H1 (cell line): ENCODE measurements at regions not wholly inside any gene's neighbourhood (a gene's known extent, or its start where the extent isn't known, plus 50 kb on each side); places are given as distances from the start of the nearest gene placed in this dataset.

Experiments
- CTCF ChIA-PET: fragments of 300-600 bp; sonication (Branson Sonifier 250); formaldehyde crosslinking; loops from one replicate; lab custom pipeline; 2021; ENCODE audit not compliant: partially characterized antibody; lab: Charles Lee
- POLR2A ChIA-PET: fragments of 300-600 bp; sonication (Branson Sonifier 250); formaldehyde crosslinking; loops from one replicate; lab custom pipeline; 2021; ENCODE audit warnings: inconsistent platforms; ENCODE audit not compliant: partially characterized antibody; lab: Charles Lee
- DNase-seq, 2 experiments: peaks; one replicate each; pipeline versions ENCODE4 v3.0.0 to v3.0.0-alpha.2; 2010 to 2022; ENCODE audit warnings: low spot score in 2 of 2, low read depth in 1 of 2, mixed read lengths in 1 of 2
- FAIRE-seq: peaks from 2 replicates; lab custom pipeline; 2011; peaks lifted over from hg19 to GRCh38; lab: Jason Lieb, UNC
- H2AFZ ChIP-seq: 2 replicates; pipeline ENCODE4 v1.8.1; 2012; ENCODE audit warnings: low read length, inconsistent platforms
- H2AK5ac ChIP-seq: 2 replicates; pipeline ENCODE4 v1.6.1; 2013; ENCODE audit warnings: low read depth, low read length
- H2BK120ac ChIP-seq: replicated peaks from 2 replicates; pipeline ENCODE3; 2013; ENCODE audit warnings: low read depth, low read length, inconsistent platforms
- H2BK12ac ChIP-seq: 2 replicates; pipeline ENCODE4 v1.6.1; 2013; ENCODE audit warnings: low read depth, low read length
- H2BK15ac ChIP-seq: 2 replicates; pipeline ENCODE4 v1.6.1; 2013; ENCODE audit warnings: low read length
- H2BK20ac ChIP-seq: 2 replicates; pipeline ENCODE4 v1.6.1; 2013; ENCODE audit warnings: low read length
- H2BK5ac ChIP-seq: 2 replicates; pipeline ENCODE4 v1.6.1; 2013; ENCODE audit warnings: low read depth, low read length
- H3K14ac ChIP-seq: 2 replicates; pipeline ENCODE4 v1.6.1; 2013; ENCODE audit warnings: inconsistent platforms; ENCODE audit not compliant: insufficient read length
- H3K18ac ChIP-seq: 2 replicates; pipeline ENCODE4 v1.6.1; 2013; ENCODE audit warnings: low read length; ENCODE audit errors: extremely low read depth
- H3K23ac ChIP-seq: 2 replicates; pipeline ENCODE4 v1.6.1; 2013; ENCODE audit warnings: inconsistent platforms; ENCODE audit not compliant: insufficient read length
- H3K23me2 ChIP-seq: 2 replicates; pipeline ENCODE4 v1.6.1; 2013; ENCODE audit warnings: low read depth, low read length
- H3K27ac ChIP-seq: 2 replicates; pipeline ENCODE4 v1.6.1; 2011; ENCODE audit warnings: low read depth, low read length, inconsistent platforms
- H3K27me3 ChIP-seq, 4 experiments: replicated peaks in 1 of 4; 1 replicate in 1 of 4; 2 replicates in 3 of 4; pipeline versions ENCODE4 v1.6.1 to v1.8.1; 2011 to 2013; ENCODE audit warnings: low read length in 3 of 4, mild to moderate bottlenecking in 3 of 4, inconsistent platforms in 2 of 4, mixed read lengths in 2 of 4, moderate library complexity in 1 of 4; ENCODE audit not compliant: control insufficient read depth in 3 of 4, insufficient read depth in 3 of 4; ENCODE audit errors: extremely low read depth in 1 of 4
- H3K36me3 ChIP-seq, 4 experiments: 2 replicates each; pipeline versions ENCODE4 v1.6.1 to v1.8.1; 2011 to 2013; ENCODE audit warnings: mild to moderate bottlenecking in 4 of 4, low read length in 3 of 4, moderate library complexity in 2 of 4, control low read depth in 1 of 4, inconsistent platforms in 1 of 4; ENCODE audit not compliant: insufficient read depth in 4 of 4, control insufficient read depth in 2 of 4
- H3K4ac ChIP-seq: replicated peaks from 2 replicates; pipeline ENCODE3; 2013; ENCODE audit warnings: low read length, low read depth, mixed read lengths, inconsistent platforms; ENCODE audit not compliant: insufficient read length
- H3K4me1 ChIP-seq, 4 experiments: replicated peaks in 1 of 4; 1 replicate in 1 of 4; 2 replicates in 3 of 4; pipeline versions ENCODE4 v1.6.1 to v1.8.1; 2011 to 2013; ENCODE audit warnings: low read length in 3 of 4, inconsistent platforms in 2 of 4, mixed read lengths in 1 of 4; ENCODE audit not compliant: insufficient read depth in 4 of 4, control insufficient read depth in 3 of 4
- H3K4me2 ChIP-seq, 2 experiments: 2 replicates each; pipeline versions ENCODE4 v1.6.1 to v1.8.1; 2011 to 2013; ENCODE audit warnings: low read depth in 2 of 2, low read length in 2 of 2, control low read depth in 1 of 2, inconsistent platforms in 1 of 2, mild to moderate bottlenecking in 1 of 2; ENCODE audit not compliant: insufficient read depth in 1 of 2
- H3K4me3 ChIP-seq, 4 experiments: fragments of 200-600, 300-600 bp in 1 of 4; sonication (generic), shearing (Covaris generic), sonication (Bioruptor Twin) in 1 of 4; 2 replicates each; pipeline versions ENCODE4 v1.5.1 to v1.8.1; 2011 to 2016; ENCODE audit warnings: low read length in 4 of 4, low read depth in 3 of 4, control low read depth in 2 of 4, inconsistent platforms in 2 of 4, mild to moderate bottlenecking in 2 of 4, mixed read lengths in 1 of 4, moderate library complexity in 1 of 4; ENCODE audit not compliant: insufficient read depth in 2 of 4; ENCODE audit errors: extremely low read depth in 1 of 4
- H3K56ac ChIP-seq: replicated peaks from 2 replicates; pipeline ENCODE3; 2013; ENCODE audit warnings: low read depth, mild to moderate bottlenecking, mixed read lengths, low read length, inconsistent platforms; ENCODE audit not compliant: insufficient read length
- H3K79me1 ChIP-seq: 2 replicates; pipeline ENCODE4 v1.6.1; 2013; ENCODE audit warnings: low read depth, low read length, control low read depth
- H3K79me2 ChIP-seq, 2 experiments: 2 replicates each; pipeline versions ENCODE4 v1.6.1 to v1.8.1; 2012 to 2013; ENCODE audit warnings: low read length in 2 of 2, mild to moderate bottlenecking in 2 of 2, inconsistent platforms in 1 of 2; ENCODE audit not compliant: insufficient read depth in 2 of 2, control insufficient read depth in 1 of 2
- H3K9ac ChIP-seq, 4 experiments: replicated peaks in 1 of 4; 1 replicate in 1 of 4; 2 replicates in 3 of 4; pipeline versions ENCODE4 v1.6.1 to v1.8.1; 2011 to 2013; ENCODE audit warnings: low read depth in 3 of 4, low read length in 3 of 4, control low read depth in 2 of 4, mild to moderate bottlenecking in 2 of 4, moderate library complexity in 2 of 4, inconsistent platforms in 1 of 4; ENCODE audit errors: extremely low read depth in 1 of 4
- H3K9me3 ChIP-seq, 2 experiments: 2 replicates each; pipeline versions ENCODE4 v1.6.1 to v1.8.1; 2012 to 2013; ENCODE audit warnings: mild to moderate bottlenecking in 2 of 2, moderate library complexity in 2 of 2, control low read depth in 1 of 2, inconsistent platforms in 1 of 2, low read depth in 1 of 2, low read length in 1 of 2, mixed read lengths in 1 of 2; ENCODE audit not compliant: insufficient read depth in 2 of 2
- H4K20me1 ChIP-seq, 2 experiments: replicated peaks in 1 of 2; 2 replicates each; pipeline versions ENCODE3 to v1.8.1; 2011 to 2013; ENCODE audit warnings: inconsistent platforms in 2 of 2, low read length in 2 of 2, mild to moderate bottlenecking in 1 of 2; ENCODE audit not compliant: insufficient read depth in 2 of 2, control insufficient read depth in 1 of 2
- H4K5ac ChIP-seq: 2 replicates; pipeline ENCODE4 v1.6.1; 2013; ENCODE audit warnings: low read length, low read depth, mixed read lengths, inconsistent platforms; ENCODE audit not compliant: insufficient read length
- H4K8ac ChIP-seq: 2 replicates; pipeline ENCODE4 v1.8.0; 2013; ENCODE audit warnings: mild to moderate bottlenecking, moderate library complexity, low read length, inconsistent platforms; ENCODE audit not compliant: insufficient read depth; ENCODE audit errors: extremely low read depth
- H4K91ac ChIP-seq: replicated peaks from 2 replicates; pipeline ENCODE3; 2013; ENCODE audit warnings: low read length, mixed read lengths, inconsistent platforms; ENCODE audit not compliant: insufficient read length
- CBX8 ChIP-seq: fragments of 300-800, 300-1000 bp; sonication (generic); IDR thresholded peaks from 2 replicates; pipeline ENCODE4 v1.7.1; 2016; ENCODE audit warnings: low read depth, low read length, borderline replicate concordance
- FOSL1 ChIP-seq: IDR thresholded peaks from 2 replicates; pipeline ENCODE4 v1.6.1; 2011; ENCODE audit warnings: mild to moderate bottlenecking, low read depth, low read length, moderate library complexity; ENCODE audit not compliant: insufficient read depth
- HDAC2 ChIP-seq, 2 experiments: fragments of 300-600 bp in 1 of 2; sonication (generic) in 1 of 2; IDR thresholded peaks; 2 replicates each; pipeline ENCODE4 v1.6.1; 2011 to 2012; ENCODE audit warnings: low read depth in 2 of 2, low read length in 2 of 2, mild to moderate bottlenecking in 2 of 2, moderate library complexity in 2 of 2, borderline replicate concordance in 1 of 2, inconsistent platforms in 1 of 2
- RXRA ChIP-seq: IDR thresholded peaks from 2 replicates; pipeline ENCODE4 v1.6.1; 2011; ENCODE audit warnings: low read depth, mild to moderate bottlenecking, low read length, moderate library complexity; ENCODE audit not compliant: insufficient read depth
- SIN3A ChIP-seq, 2 experiments: IDR thresholded peaks in 1 of 2; conservative IDR thresholded peaks in 1 of 2; 2 replicates each; pipeline ENCODE4 v1.6.1; 2011 to 2012; ENCODE audit warnings: low read length in 2 of 2, improper control_type of control experiment in 1 of 2, low read depth in 1 of 2, mild to moderate bottlenecking in 1 of 2
- SP1 ChIP-seq: IDR thresholded peaks from 2 replicates; pipeline ENCODE4 v1.6.1; 2011; ENCODE audit warnings: low read depth, low read length
- SP2 ChIP-seq: IDR thresholded peaks from 2 replicates; pipeline ENCODE4 v1.6.1; 2012; ENCODE audit warnings: mild to moderate bottlenecking, low read length, inconsistent platforms
- SUZ12 ChIP-seq: fragments of 200-600 bp; sonication (generic); IDR thresholded peaks from 2 replicates; pipeline ENCODE4 v1.6.1; 2012; ENCODE audit warnings: mild to moderate bottlenecking, inconsistent platforms, low read length, moderate library complexity, mixed read lengths
- TAF1 ChIP-seq: IDR thresholded peaks from 2 replicates; pipeline ENCODE4 v1.6.1; 2011; ENCODE audit warnings: mild to moderate bottlenecking, low read depth, low read length
- USF2 ChIP-seq: IDR thresholded peaks from 2 replicates; pipeline ENCODE4 v1.6.1; 2011; ENCODE audit warnings: low read length, improper control_type of control experiment
- WGBS, 2 experiments: shearing (Covaris generic) in 1 of 2; methylation state at CpG; one replicate each; pipeline versions ENCODE4 v1.1.6 to v1.1.7; 2013 to 2015; ENCODE audit warnings: low lambda C conversion rate in 2 of 2, mixed read lengths in 2 of 2, inconsistent platforms in 1 of 2, low coverage in 1 of 2, missing lambda C conversion rate in 1 of 2; ENCODE audit not compliant: insufficient replicate concordance in 2 of 2, insufficient coverage in 1 of 2, insufficient read length in 1 of 2; ENCODE audit errors: extremely low coverage in 1 of 2, missing lambda C conversion rate in 1 of 2; 5-methylcytosine and 5-hydroxymethylcytosine counted together
- TF ChIP-seq, protein P1 (sequence below): IDR thresholded peaks from 2 replicates; pipeline ENCODE4 v1.6.1; 2012; ENCODE audit warnings: inconsistent platforms

DNA sequence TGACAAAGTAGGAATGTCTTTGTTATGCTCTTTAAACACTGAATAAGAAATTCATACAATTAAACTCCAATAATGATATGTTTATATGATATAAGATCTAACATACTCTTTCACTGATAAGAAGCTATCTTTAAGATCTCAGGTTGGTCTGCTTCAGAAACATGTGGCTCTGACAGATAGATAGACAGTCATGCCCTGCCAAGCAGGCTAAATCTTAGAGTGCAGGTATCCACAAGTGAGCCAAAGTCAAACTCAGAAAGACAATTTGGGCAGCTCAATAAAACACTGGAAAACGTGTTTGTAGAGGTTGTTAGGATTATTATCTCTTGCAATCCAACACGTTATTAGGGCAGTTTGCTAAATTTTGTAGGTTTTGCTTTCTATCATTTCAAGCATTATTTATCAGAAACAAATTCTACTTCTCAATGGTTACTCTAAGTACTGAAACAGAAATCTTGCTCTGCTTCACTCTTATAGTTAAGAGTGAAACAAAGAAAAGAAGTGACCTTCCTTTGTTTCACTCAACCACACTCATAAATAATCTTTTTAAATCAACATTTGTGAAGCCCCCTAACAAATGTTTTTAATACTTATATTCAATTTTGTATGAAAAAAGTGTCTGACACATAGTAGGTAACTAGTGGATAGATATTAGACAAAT, 1255.6 kb downstream of the DIAPH3 start:
- H2AFZ ChIP-seq: no peak overlapping the region
- H3K4ac ChIP-seq: no peak overlapping the region
- H3K9ac ChIP-seq: no peak overlapping the region
- H2BK12ac ChIP-seq: no peak overlapping the region
- H3K79me2 ChIP-seq: no peaks in the 10 kb centered on the region
- H3K18ac ChIP-seq: no peak overlapping the region
- ChIA-PET POLR2A (no interaction called here), CTCF (interaction anchor here (0.5 to 0.6 kb wide), 2 partner anchors 31 to 446 kb away, joined by 3 read pairs; no protein-coding TSS in a partner anchor)
- no peak overlapping the region for H2BK120ac ChIP-seq
- no peak overlapping the region for H2BK15ac ChIP-seq
- no peak overlapping the region for H4K8ac ChIP-seq
- H2BK5ac ChIP-seq: no peak overlapping the region
- H3K27me3 ChIP-seq: no peaks in the 10 kb centered on the region
- no peak overlapping the region for H2AK5ac ChIP-seq
- no peaks in the 10 kb centered on the region for H4K20me1 ChIP-seq
- H3K14ac ChIP-seq: no peak overlapping the region
- no peaks in the 10 kb centered on the region for H3K9me3 ChIP-seq
- no peak for FAIRE-seq
- no peak overlapping the region for H4K91ac ChIP-seq
- no peak overlapping the region for H3K27ac ChIP-seq
- WGBS, 2 experiments: 88% methylated on average over 2 of the region's 2 CpGs; no CpG with 5 or more reads in 1 of the 2 experiments
- H3K36me3 ChIP-seq: no peaks in the 10 kb centered on the region
- H3K23me2 ChIP-seq: 0 out of 2 replicates have a peak, but pooled peaks cover 1% of the 10 kb centered on the region
- no peaks in the 10 kb centered on the region for H3K79me1 ChIP-seq
- no peak overlapping the region for H3K56ac ChIP-seq
- no peak overlapping the region for H4K5ac ChIP-seq
- H3K4me3 ChIP-seq: no peak overlapping the region
- no peak for DNase-seq
- H3K4me2 ChIP-seq: no peak overlapping the region
- no peak overlapping the region for H2BK20ac ChIP-seq
- no peaks in the 10 kb centered on the region for H3K4me1 ChIP-seq
- H3K23ac ChIP-seq: no peak overlapping the region
- TF ChIP-seq TAF1 (no peak), HDAC2 (IDR thresholded peaks at IDR 0.05; ENCODE audit: borderline replicate concordance in 1 of 2, low read depth in 2 of 2, low read length in 2 of 2) (no peak), RXRA (no peak), SP2 (no peak), USF2 (no peak), SP1 (no peak), SUZ12 (no peak), FOSL1 (no peak), CBX8 (no peak), SIN3A (conservative IDR thresholded peaks at IDR 0.05 in 1 of 2, IDR thresholded peaks at IDR 0.05 in 1 of 2; ENCODE audit: low read depth in 1 of 2, low read length in 2 of 2) (no peak)
- TF ChIP-seq, protein P1, sequence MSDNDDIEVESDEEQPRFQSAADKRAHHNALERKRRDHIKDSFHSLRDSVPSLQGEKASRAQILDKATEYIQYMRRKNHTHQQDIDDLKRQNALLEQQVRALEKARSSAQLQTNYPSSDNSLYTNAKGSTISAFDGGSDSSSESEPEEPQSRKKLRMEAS: no peak
